CD4-positive, alpha-beta T cell treated with Interferon alpha-2 for 1 hour (primary cell): ENCODE measurements at regions not wholly inside any gene's neighbourhood (a gene's known extent, or its start where the extent isn't known, plus 50 kb on each side); places are given as distances from the start of the nearest gene placed in this dataset.

Source experiments
- DNase-seq, 2 donors: peaks; one replicate each; pipeline ENCODE4 v3.0.0-alpha.2; 2020 to 2022

DNA sequence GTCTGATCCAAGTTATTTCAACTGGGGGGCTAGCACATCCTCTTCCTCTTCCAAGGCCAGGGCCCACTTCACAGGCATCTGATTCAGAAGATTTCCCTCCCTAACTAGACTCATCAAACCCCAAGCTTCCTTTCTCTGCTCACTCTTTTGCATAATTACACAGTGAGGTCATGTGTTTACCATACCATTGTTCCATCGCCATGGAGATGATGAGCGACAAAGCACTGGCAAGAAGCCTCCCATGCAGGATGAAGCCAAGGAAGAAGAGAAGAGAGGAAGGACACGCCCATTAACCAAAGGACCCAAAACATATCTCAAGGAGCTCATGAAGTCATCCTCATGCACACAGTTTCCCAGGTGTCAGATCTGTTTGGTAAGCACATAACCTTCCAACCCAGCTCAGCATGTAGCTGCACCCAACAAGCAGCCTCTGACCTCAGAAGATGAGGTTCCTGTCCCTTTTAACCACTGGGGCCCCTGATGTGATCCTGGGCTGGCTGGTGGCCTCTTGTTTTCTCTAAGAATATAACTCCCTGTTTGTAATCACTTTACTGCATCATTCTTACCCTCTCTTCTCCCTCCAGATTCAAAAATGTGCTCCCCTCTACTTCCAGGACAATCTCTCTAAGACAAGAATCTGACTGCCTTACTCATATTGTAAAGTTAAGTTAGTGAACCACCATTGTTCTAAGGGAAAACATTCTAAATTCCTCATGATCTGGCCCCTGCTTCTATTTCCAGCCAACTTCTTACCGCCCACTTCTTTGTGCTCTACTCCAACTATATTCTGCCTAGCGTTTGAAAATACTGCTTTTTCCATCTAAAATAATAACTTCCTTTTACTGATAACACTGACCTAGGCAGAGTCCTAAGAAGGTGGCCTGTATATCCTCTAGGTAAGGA, 190.1 kb downstream of the TTC32 start:
- DNase-seq, result no peak

DNA sequence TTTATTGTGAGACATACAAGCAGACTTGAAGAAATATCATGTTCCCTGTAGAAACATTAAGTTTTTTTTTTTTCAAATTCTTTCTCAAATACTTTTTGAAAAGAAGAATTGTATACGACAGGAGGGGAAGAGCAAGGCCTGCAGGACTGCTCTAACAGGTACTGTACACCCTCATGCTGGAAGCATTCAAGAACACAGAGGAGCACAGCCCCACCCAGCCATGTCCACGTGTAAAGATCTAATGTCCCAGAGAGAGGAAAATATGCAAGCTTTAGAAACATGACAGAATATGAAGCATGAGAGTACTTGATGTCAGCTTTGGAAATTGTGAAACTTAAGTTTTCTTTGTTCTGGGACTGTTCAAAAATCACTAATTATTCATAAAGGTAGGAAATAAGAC, 191.6 kb downstream of the TTC32 start:
- DNase-seq, result no peak

DNA sequence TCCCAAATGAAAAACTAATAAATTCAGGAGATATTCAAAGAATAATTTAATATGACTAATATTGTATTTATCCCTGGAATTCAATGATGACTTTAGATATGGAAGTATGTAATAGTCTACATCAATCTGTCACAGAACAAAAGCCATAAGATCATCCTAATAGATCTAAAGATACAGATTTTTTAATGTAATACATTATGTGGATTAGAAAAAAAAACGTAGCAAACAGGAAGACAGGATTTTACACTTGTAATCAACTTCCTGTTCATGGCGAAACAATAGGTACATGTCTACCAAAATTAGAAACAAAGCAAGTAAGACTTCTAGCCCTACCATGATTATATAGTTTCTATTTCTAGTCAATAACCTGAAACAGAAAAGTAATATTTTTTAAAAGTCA, 192.2 kb downstream of the TTC32 start:
- no peak for DNase-seq

DNA sequence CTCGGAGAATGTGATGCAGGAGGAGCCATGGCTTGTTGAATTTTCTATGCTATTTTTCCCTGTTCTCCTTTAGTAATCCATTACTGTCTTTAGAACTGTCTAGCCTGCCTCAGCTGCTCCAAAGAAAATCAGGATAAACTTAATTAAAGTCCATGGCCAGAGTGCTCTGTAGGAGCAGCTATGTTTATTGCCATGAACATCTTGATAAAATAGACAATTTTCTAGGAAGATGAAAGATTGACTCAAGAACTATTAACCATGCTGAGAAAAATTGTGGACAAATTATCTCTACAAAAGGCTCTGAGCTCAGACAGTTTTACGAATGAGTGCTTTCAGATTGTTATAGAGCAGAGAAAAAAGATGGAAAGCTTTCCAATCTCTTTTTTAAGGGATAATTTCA, 193.0 kb downstream of the TTC32 start:
- no peak for DNase-seq

DNA sequence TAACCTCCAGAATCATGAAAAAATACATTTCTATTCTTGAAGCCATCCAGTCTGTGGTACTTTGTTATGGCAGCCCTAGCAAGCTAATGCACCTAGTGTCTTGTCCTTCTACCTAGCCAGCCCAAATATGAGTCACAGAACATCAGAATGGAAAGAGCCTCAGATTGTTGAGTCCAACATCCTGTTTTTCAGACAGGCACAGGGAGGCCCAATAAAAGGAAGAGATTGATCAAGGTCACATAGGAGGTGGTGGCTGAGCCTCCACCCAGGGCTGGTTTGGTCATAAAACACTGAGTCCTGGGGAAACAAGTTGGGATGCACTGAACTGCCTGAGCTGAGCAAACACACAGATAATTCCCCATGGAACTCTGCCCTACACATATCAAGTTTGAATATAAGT, 195.5 kb downstream of the TTC32 start:
- no peak for DNase-seq

DNA sequence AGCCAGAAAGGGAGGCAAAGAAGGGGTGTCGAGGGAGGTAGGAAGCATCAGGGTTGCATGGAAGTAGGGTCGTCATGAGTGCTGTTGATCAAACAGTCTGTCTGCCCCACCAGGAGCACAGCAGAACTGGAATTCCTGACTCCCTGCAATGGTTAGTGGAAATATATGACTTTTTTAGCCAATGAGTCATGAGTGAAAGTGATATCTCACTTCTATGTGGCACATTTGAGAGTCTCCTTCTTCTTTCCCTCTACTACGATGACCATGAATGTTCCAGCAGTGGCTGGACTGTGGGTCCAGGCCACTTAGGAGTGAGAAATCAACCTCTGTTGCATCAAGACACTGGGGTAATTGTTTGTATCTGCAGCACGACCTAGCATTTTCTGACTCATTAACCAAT, 199.5 kb downstream of the TTC32 start:
- DNase-seq, result no peak

DNA sequence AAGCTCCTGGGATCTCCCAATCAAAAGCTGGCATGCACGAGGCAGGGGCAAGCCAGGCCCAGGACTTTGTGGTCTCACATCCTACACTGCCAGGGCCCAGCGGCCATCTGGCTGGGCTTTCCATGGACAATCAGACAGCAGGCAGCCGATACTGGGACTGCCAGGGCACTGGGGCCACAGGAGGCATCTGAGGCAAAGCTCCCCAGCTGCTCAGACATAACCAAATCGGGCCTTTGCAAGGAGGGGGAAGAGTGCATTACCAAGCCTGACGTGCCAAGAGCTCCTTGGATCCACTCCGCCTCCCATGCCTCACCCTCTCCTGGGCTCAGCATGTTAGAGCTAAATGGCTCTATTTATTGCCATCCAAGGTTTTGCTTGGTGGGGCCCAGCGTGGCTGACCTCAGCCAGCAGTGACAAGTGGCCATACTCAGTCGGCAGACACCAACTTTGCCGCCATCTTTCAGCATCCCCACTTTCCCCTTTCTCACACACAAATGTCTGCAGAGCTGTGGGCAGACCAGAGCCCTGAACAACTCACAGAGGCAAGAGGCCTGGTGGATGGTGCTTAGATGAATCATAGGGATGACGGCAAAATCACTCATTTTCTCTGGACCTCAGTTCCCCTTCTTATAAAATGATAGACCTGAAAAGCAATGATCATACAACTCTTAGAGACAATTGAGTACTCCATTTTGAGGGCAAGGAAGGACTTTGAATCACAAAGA, 200.8 kb downstream of the TTC32 start:
- no peak for DNase-seq

DNA sequence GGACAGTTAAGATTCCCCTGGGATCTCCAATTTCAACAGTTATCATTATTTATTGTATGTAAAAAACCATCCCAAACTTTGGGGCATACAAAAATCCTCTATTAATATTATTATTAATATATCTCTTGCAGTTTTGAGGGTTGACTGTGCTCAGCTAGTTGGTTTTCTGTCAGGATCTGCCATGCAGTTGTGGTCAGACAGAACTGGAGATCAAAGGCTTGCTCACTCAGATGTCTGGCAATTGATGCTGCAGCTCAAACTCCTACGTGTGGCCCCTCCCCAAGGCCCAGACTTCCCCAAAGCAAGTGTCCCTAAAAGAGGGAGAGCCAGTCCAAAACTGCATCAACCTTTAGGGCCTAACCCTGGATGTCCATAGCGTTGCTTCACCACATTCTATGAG, 204.7 kb downstream of the TTC32 start:
- no peak for DNase-seq

DNA sequence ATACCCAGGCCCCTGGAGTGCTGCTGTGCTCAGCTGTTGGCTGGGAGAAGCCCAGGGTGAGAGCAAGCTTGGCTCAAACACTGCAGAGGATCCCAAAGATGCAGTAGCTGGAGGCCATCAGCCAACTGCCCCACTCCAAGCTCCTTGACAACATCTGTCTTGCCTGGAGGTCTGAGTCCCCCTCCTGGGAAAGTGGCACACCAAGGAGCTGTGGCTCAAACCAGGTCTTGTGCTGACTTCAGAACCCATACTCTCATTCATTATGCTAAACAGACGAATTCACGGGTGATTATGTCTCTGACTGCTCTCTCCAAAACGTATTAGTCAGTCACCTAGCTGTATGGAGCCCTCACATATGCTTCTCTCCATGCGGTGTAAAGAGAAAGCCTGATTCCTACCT, 206.1 kb downstream of the TTC32 start:
- no peak for DNase-seq

DNA sequence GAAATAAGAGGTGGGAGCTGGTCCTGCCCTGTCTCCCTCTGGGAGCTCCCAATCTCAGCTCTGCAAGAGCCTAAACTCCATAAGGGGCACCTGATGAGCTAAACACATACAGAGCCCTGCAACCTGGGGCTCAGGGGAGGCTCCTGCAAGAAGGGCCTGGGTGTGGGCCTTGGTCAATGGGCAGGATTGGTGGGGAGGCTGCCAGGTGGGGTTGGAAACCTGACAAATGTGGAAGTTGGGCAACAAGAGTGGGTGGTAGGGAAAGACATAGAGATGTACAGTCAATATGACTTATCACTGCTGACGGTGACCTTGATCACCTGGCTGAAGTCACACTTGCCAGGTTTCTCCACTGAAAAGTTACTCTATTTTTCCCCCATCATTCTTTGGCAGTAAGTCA, 209.9 kb downstream of the TTC32 start:
- DNase-seq, result no peak

DNA sequence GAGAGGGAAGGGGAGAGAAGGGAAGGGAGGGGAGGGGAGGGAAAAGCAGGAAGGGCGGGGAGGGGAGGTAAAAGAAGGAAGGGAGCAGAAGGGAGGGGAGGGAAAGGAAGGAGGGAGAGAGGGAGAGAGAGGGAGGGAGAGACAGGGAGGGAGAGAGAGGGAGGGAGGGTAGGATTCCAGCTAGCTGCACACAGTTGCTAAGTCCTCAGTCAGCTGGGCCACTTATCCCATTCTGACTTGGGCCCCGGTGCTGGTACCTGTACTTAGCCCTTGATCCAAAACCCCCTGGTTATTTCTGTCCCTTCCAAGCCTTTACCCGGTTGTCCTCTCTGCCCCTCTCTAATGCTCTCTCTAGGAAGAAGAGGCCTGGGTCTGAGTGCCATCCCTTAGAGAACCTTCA, 211.4 kb downstream of the TTC32 start:
- no peak for DNase-seq

DNA sequence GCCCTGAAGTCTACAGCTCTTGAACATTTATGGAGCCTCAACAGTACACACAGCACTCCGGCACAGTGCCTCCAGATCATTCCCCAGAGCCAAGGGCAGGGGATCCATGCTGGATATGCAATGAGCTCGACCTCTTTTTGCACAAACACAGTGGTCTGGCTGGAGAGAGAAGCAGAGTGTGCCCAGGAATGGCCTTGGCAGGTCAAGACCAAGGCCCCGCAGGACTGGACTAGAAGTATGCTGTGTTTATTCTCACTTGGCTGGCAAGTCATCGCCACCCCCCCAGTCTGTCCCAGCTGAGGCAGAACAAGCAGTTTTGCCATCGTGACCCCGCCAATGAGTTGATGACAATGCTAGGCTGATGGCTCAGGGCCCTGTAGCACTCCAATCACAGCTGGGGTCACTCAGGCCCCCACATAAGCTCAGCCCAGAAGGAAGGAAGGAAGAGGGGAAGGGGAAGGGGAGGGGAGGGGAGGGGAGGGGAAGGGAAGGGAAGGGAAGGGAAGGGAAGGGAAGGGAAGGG, 212.1 kb downstream of the TTC32 start:
- no peak for DNase-seq

DNA sequence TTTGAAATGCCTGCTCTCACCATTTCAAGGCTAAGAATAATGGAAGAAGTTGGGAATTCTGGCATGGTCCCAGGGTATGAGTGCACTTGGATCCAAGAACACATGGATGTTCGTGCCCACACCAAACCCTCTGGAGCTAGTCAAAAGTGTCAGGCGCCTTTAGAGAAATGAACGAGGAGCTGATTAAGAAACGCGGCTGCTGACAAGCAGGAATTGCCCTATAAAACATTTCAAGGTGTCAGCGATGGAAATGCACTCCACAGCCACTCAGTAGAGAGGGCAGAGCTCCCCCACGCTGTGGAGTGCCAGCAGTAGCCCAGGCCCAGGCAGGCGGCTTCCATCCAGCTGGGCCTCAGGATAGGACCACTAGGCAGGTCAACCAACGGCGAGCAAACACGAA, 213.7 kb downstream of the TTC32 start:
- no peak for DNase-seq

DNA sequence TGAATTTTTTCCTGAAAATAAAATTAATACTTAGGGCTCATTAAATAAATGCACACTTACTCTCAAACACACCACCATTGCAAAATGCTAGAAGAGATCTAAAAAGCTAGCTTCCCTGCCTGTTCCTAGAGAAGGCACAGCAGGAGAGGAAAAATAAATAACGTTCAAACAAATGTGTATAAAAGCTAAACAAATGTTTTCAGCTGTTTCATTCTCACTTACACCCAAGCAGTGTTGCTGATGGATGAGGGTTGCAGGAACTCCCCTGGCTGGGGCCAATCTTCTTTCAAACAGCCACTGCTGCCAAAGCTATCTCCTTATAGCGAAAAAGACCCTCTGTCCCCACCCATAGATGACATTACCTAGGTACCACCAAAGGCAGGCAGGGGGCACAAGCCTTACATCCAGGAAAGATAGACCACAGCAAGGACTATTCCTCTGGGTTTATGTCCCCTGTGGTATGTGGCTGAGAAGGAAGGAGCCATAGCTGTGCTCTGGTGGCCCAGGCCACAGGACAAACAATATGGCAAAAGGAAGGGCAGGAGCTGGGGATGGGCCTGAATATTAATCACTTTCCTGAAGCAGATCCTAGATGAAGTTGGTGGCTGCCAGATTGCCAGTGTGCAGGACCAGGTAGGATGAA, 214.6 kb downstream of the TTC32 start:
- DNase-seq, result no peak

DNA sequence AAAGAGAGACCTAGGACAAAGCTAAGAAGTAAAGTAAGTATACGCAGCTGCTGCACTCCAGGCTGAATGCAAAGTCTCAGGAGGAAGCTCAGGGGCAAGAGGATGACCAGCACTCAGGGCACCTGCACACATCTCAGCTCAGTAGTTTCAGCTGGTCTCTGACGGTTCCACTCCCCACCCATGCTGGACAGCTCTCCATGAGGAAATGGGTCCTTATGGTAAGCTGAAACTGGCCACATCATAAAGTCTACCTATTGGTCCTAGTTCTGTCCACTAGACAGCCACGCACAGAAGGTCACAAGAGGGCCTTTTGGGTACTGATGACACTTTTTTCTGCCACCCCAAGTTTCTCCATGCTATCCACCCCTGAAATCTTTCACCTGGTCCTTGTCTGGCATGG, 215.3 kb downstream of the TTC32 start:
- no peak for DNase-seq

DNA sequence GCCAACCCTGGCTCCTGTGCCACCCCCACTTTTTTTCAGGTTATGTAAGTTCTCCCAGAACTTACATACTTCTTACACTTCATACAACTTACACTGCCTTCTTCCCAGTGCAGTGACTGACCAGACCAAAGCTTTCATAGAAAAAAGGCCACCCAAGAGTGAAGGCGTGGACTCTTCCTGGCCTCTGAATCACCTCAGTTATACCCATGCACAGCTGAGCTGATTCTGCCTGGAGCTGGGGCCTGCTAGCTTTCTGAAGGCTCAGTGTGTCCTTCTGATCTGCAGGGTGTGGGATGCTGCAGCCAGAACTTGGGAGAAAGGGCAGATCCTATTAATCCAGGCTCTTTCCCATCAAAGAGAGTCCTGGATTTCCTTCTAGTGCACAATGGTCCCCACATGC, 216.1 kb downstream of the TTC32 start:
- no peak for DNase-seq

DNA sequence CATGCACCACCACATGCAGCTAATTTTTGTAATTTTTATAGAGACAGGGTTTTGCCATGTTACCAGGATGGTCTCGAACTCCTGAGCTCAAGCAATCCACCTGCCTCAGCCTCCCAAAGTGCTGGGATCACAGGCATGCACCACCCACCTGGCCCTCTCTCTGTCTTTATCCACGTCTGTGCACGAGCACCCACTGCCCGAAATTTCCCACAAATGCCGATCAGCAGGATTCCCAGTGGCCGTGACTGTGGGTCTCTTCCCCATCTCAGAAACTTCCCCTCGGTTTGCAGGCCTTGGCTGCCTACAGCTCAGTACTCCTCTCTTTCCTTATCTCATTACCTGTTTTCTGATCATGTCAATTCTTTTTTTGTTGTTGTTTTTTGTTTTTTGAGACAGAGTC, 217.3 kb downstream of the TTC32 start:
- DNase-seq, result no peak

DNA sequence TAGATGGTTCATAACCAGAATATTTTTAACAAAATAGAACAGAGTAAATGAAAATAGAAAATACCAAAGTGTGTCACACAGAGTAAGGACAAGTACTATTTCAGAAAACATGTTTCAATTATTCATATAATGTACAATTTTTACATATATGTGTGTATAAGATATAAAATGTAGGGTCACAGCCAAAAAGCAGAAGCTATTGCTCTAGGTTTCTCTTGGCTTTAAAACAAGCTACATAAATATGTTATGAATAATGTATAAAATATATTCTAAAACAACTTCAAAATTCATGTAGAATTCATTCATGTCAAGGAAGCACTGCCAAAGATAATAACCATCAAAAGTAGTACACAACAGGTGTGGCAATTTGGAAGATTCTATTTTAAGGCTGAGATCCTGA, 218.2 kb downstream of the TTC32 start:
- no peak for DNase-seq

DNA sequence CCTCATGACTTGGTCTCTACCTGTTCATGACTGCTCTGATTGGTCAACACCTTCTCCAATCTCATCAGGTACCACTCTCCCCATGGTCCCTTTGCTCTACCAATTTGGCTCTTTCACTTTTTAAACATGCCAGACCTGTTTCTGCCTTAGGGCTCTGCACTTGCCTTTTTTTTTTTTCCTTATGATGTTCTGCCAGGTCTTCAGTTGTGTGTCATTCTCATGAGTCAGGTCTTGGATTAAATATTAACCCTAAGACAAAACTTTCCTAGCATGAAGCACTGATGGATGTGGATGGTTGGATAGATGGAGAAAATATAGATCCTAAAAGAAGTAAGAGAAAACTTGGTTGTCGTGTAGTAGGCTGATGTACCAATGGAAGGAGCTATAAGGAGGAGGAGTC, 219.3 kb downstream of the TTC32 start:
- no peak for DNase-seq

DNA sequence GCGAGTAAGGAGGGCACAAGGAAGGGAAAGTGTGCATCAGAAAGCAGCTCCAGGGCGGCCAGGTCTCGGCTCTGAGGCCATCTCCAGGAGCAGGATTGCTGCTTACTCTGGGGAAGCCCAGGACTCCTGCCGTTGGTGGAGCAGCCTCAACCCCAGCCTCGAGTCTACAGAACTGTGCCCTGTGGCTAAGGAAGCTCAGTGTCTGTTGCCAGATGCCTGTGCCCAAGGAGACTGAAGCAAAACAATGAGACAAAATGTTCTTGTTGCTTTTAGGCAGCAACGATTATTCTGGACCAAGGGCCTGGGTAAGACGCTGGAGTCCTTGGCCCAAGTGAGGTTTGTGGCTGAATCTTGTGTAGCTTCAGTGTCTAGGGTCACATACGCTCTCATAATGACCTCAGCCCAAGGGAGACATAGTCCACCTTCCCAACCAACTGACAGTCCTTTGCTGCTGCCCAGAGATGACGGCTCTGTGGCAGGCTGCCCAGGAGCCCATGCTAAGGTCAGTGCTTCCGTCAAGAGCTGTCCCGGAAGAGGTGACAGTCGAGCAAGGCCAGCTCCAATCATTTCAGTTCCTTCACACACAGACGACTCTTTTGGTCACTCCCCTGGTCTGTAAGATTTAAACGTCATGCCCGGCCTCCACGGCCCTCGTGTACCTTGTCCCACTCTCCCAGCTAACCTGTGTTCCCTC, 223.8 kb downstream of the TTC32 start:
- no peak for DNase-seq

DNA sequence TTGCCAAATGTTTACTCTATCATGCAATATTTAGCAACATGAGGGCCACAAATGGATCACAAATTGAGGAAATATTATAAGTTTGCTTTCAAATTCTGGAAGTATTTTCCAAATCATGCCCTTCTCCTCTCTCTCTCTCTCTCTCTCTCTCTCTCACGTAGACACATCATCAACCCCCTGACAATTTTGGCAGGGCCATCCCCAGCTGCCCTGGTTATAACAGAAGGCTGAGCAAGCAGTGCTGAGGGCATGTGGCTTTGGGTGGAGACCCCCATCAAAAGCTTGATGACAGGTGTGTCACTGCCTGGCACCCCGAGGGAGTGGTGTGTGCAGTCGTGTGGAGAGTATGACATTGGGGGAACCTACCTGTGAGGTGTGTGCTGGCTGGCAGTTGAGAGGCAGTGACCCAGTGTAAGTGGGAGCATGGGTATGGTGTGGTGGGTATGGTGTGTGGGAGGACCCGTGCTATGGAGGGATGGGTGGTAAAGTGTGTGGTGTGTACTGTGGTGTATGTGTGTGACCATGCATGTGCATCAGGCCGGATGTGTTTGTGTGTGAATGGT, 224.5 kb downstream of the TTC32 start:
- no peak for DNase-seq

DNA sequence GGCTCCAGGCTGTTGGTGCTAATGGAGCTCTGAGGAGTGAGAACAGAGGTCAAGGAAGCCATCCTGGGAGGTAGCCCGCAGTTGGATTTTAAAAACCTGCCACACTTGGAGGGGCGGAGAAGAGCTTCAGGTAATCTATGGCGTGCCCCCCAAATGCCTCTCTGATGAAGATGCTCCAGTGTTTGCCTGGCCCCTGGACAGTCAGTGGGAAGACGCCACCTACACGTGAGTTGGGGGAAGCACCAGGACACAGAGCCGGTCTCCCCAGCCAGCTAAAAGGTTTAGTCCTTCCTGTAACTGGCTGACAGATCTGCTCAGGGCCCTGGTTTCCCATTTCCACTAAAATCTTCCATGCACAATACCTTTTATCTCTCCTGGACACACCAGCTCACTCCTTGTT, 225.0 kb downstream of the TTC32 start:
- no peak for DNase-seq
